B cell (primary cell): ENCODE measurements at regions not wholly inside any gene's neighbourhood (a gene's known extent, or its start where the extent isn't known, plus 50 kb on each side); places are given as distances from the start of the nearest gene placed in this dataset.
"Not testable (repeated sequence)": the region's sequence is repeated elsewhere in the genome, so short reads cannot be mapped to it uniquely, and the experiment has no call there.

Experiments
- ATAC-seq: fragments of 200-7000 bp; cut with Tn5 transposase; one replicate; pipeline ENCODE4 v1.10.0; 2021; ENCODE audit warnings: low read depth, mild to moderate bottlenecking, moderate number of reproducible peaks, moderate library complexity
- CTCF ChIA-PET: fragments of 350-600 bp; sonication (Branson Sonifier 250); formaldehyde crosslinking; loops from one replicate; lab custom pipeline; 2021; ENCODE audit warnings: antibody characterized with exemption, inconsistent platforms; lab: Charles Lee
- POLR2A ChIA-PET: fragments of 350-600 bp; sonication (Branson Sonifier 250); formaldehyde crosslinking; loops from one replicate; lab custom pipeline; 2021; ENCODE audit warnings: antibody characterized with exemption; lab: Charles Lee
- DNase-seq: peaks from one replicate; pipeline ENCODE4 v3.0.0; 2013
- H2AFZ ChIP-seq: 2 replicates; pipeline ENCODE4 v1.6.1; 2012; ENCODE audit warnings: mild to moderate bottlenecking, low read depth, low read length; ENCODE audit not compliant: insufficient read depth, poor library complexity, severe bottlenecking
- H3K27ac ChIP-seq, 2 donors: 1 replicate in 1 of 2; 2 replicates in 1 of 2; pipeline ENCODE4 v1.5.1; 2012 to 2013; ENCODE audit warnings: low read length in 2 of 2, mild to moderate bottlenecking in 2 of 2, moderate library complexity in 1 of 2
- H3K27me3 ChIP-seq, 4 experiments: fragments of 200-600 bp in 1 of 4; sonication (generic) in 1 of 4; replicated peaks in 1 of 4; 1 replicate in 2 of 4; 2 replicates in 2 of 4; pipeline versions ENCODE4 v1.6.1 to v1.7.0; 2013 to 2016; ENCODE audit warnings: low read length in 3 of 4, mild to moderate bottlenecking in 2 of 4, mixed read lengths in 1 of 4, moderate library complexity in 1 of 4; ENCODE audit not compliant: insufficient read depth in 4 of 4, control insufficient read depth in 3 of 4; ENCODE audit errors: control extremely low read depth in 1 of 4
- H3K36me3 ChIP-seq, 2 experiments: replicated peaks in 1 of 2; 1 replicate in 1 of 2; 2 replicates in 1 of 2; pipeline versions ENCODE4 v1.6.1 to v1.7.1; 2013; ENCODE audit warnings: low read length in 1 of 2; ENCODE audit not compliant: insufficient read depth in 2 of 2, control insufficient read depth in 1 of 2; ENCODE audit errors: control extremely low read depth in 1 of 2, extremely low read depth in 1 of 2
- H3K4me1 ChIP-seq, 2 donors: fragments of 200-600 bp in 1 of 2; sonication (generic) in 1 of 2; 1 replicate in 1 of 2; 2 replicates in 1 of 2; pipeline versions ENCODE4 v1.5.1 to v1.6.1; 2013 to 2017; ENCODE audit warnings: low read length in 2 of 2; ENCODE audit not compliant: control insufficient read depth in 2 of 2, insufficient read depth in 2 of 2
- H3K4me2 ChIP-seq: replicated peaks from 2 replicates; pipeline ENCODE3; 2012; ENCODE audit warnings: mild to moderate bottlenecking, low read depth, low read length; ENCODE audit not compliant: poor library complexity, severe bottlenecking
- H3K4me3 ChIP-seq, 5 experiments: fragments of 200-600 bp in 1 of 5; sonication (generic) in 1 of 5; 1 replicate in 3 of 5; 2 replicates in 2 of 5; pipeline versions ENCODE4 v1.5.1 to v1.7.0; 2011 to 2016; ENCODE audit warnings: low read length in 4 of 5, mild to moderate bottlenecking in 4 of 5, low read depth in 2 of 5, control low read depth in 1 of 5, moderate library complexity in 1 of 5; ENCODE audit not compliant: insufficient read depth in 1 of 5; ENCODE audit errors: control extremely low read depth in 1 of 5, extremely low read depth in 1 of 5
- H3K79me2 ChIP-seq: fragments of 200-600 bp; sonication (generic); one replicate; pipeline ENCODE4 v1.6.0; 2016; ENCODE audit warnings: low read length; ENCODE audit not compliant: control insufficient read depth, insufficient read depth
- H3K9ac ChIP-seq: fragments of 200-600 bp; sonication (generic); 2 replicates; pipeline ENCODE4 v1.6.1; 2017; ENCODE audit warnings: mild to moderate bottlenecking, low read length, moderate library complexity
- H3K9me3 ChIP-seq, 3 donors: one replicate each; pipeline versions ENCODE4 v1.6.1 to v1.7.1; 2013; ENCODE audit warnings: low read length in 2 of 3; ENCODE audit not compliant: control insufficient read depth in 2 of 3, insufficient read depth in 1 of 3; ENCODE audit errors: control extremely low read depth in 1 of 3
- H4K20me1 ChIP-seq: 2 replicates; pipeline ENCODE4 v1.6.0; 2012; ENCODE audit warnings: mild to moderate bottlenecking, low read length; ENCODE audit not compliant: insufficient read depth, control insufficient read depth, poor library complexity, severe bottlenecking
- H3K27ac Mint-ChIP-seq: one replicate; pipeline ENCODE4 v1.8.0; 2021; ENCODE audit warnings: mixed read lengths
- H3K27me3 Mint-ChIP-seq: one replicate; pipeline ENCODE4 v1.8.0; 2021; ENCODE audit warnings: mixed read lengths
- H3K4me1 Mint-ChIP-seq: one replicate; pipeline ENCODE4 v1.8.0; 2021; ENCODE audit warnings: mixed read lengths
- H3K4me3 Mint-ChIP-seq: one replicate; pipeline ENCODE4 v1.8.0; 2021; ENCODE audit warnings: mixed read lengths
- H3K9me3 Mint-ChIP-seq: one replicate; pipeline ENCODE4 v1.8.0; 2022; ENCODE audit warnings: mixed read lengths; ENCODE audit not compliant: insufficient read depth
- WGBS: methylation state at CpG from one replicate; pipeline ENCODE4 v1.1.5; 2013; ENCODE audit warnings: missing lambda C conversion rate; ENCODE audit not compliant: insufficient coverage; 5-methylcytosine and 5-hydroxymethylcytosine counted together
- intact Hi-C: fragments of 100-400 bp; cut with micrococcal nuclease; formaldehyde crosslinking; loops from one replicate; pipeline ENCODE4 v1.10.0; 2022

- Mint-ChIP-seq H3K4me3 (peak overlapping the region; percentile 50), H3K4me1 (peaks cover 49% of the 10 kb centered on the region), H3K27ac (peak overlapping the region; percentile 92)
These were observed 251.6 kb downstream of the SPATA31A6 start for GRCh38 chr9:42434844-42435714.

GRCh38 chr9:42435715-42436342, 252.4 kb downstream of the SPATA31A6 start:
- 100% methylated on average over 1 of the region's 4 CpGs for WGBS
- peaks cover 44% of the 10 kb centered on the region for H3K4me1 Mint-ChIP-seq
- not testable (repeated sequence) for H3K9me3 ChIP-seq

More at GRCh38 chr9:42434844-42435714, 251.6 kb downstream of the SPATA31A6 start:
- intact Hi-C loops, H3K36me3 ChIP-seq, H3K9me3 Mint-ChIP-seq, H3K4me2 ChIP-seq, H2AFZ ChIP-seq, H3K9me3 ChIP-seq, H3K9ac ChIP-seq, DNase-seq, H3K27me3 ChIP-seq, H3K27me3 Mint-ChIP-seq, CTCF ChIA-PET, H4K20me1 ChIP-seq, POLR2A ChIA-PET, H3K79me2 ChIP-seq, ATAC-seq: not testable (repeated sequence)
- Histone ChIP-seq H3K27ac (peak overlapping the region in 1 of 2 donors; percentile 63), H3K4me3 (peak overlapping the region in 1 of 5 experiments; percentile 24), H3K4me1 (peaks cover 7 to 23% of the 10 kb centered on the region in 2 donors)
- WGBS, result 78% methylated on average over 9 of the region's 15 CpGs

GRCh38 chr9:42437057-42437759, 253.7 kb downstream of the SPATA31A6 start:
- DNase-seq, H3K79me2 ChIP-seq, H3K27me3 Mint-ChIP-seq, H3K4me2 ChIP-seq, H3K9me3 ChIP-seq, POLR2A ChIA-PET, H3K27ac ChIP-seq, H3K9me3 Mint-ChIP-seq, H3K9ac ChIP-seq, H2AFZ ChIP-seq, H3K27me3 ChIP-seq, H4K20me1 ChIP-seq, intact Hi-C loops, H3K36me3 ChIP-seq, CTCF ChIA-PET: not testable (repeated sequence)
- Mint-ChIP-seq H3K27ac (peak overlapping the region; percentile 89), H3K4me3 (peak overlapping the region; percentile 73), H3K4me1 (peaks cover 33% of the 10 kb centered on the region)
- Histone ChIP-seq H3K4me1 (peaks cover 2 to 16% of the 10 kb centered on the region in 2 donors), H3K4me3 (peak overlapping the region in 2 of 5 experiments; percentile 36 to 39)
- peak; percentile 78 for ATAC-seq
- 60% methylated on average over 1 of the region's 6 CpGs for WGBS

More at GRCh38 chr9:42435715-42436342, 252.4 kb downstream of the SPATA31A6 start:
- H3K4me2 ChIP-seq, H3K9me3 Mint-ChIP-seq, H3K27me3 Mint-ChIP-seq, ATAC-seq, H3K36me3 ChIP-seq, H4K20me1 ChIP-seq, intact Hi-C loops, DNase-seq, H3K9ac ChIP-seq, H3K27me3 ChIP-seq, CTCF ChIA-PET, POLR2A ChIA-PET, H3K79me2 ChIP-seq, H2AFZ ChIP-seq: not testable (repeated sequence)
- Histone ChIP-seq H3K4me3 (peak overlapping the region in 1 of 5 experiments; percentile 23), H3K27ac (peak overlapping the region; percentile 44 to 63), H3K4me1 (peaks cover 3 to 22% of the 10 kb centered on the region in 2 donors)
- Mint-ChIP-seq H3K27ac (peak overlapping the region; percentile 94), H3K4me3 (peak overlapping the region; percentile 50)
